Ecto neural progenitor cell (in vitro differentiated cells): ENCODE measurements at regions not wholly inside any gene's neighbourhood (a gene's known extent, or its start where the extent isn't known, plus 50 kb on each side); places are given as distances from the start of the nearest gene placed in this dataset.
"Not testable (repeated sequence)": the region's sequence is repeated elsewhere in the genome, so short reads cannot be mapped to it uniquely, and the experiment has no call there.

Experiments
- DNase-seq: peaks from one replicate; pipeline ENCODE4 v3.0.0-alpha.2; 2018; ENCODE audit warnings: low spot score

GRCh38 chr6:78665819-78666218 lies 201.5 kb upstream of the IRAK1BP1 start:
- not testable (repeated sequence) for DNase-seq

DNA sequence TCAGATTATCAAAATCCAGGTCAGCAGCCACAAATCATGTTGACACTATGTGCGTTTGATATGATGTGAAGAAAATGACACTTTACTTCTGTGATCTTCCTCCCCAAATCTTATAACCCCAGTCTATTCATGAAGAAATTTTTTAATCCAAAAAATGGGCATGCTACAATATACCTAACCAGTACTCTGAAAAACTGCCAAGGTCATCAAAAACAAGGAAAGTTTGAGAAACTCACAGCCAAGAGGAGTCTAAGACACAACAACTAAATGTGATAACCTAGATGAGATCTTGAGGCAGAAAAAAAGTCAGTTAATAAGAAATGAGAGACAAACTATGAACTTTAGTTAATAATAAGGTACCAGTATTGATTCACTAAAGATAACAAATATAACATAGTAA lies 200.6 kb upstream of the IRAK1BP1 start:
- no peak for DNase-seq

DNA sequence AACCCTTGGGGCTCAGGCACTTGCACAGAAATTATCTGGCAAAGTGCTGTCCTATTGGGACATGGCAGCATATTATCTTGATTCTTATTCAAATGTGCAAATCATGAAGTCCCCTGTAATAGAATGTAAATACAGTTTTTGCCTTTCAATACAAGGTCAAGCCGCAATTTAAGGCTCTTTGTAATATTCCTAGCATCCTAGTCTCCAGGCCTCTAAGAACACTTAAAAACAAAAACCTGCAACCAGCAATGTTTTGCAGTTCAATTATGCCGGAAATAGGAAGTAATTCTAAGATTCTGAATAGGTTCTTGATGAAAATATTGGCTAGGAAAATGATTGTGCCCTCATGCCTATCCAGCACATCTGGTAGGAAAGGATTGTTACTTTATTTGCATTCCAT lies 197.2 kb upstream of the IRAK1BP1 start:
- no peak for DNase-seq

- DNase-seq: no peak
These were observed 196.5 kb upstream of the IRAK1BP1 start for GRCh38 chr6:78670802-78671201.

GRCh38 chr6:78676069-78677007 lies 191.0 kb upstream of the IRAK1BP1 start:
- not testable (repeated sequence) for DNase-seq

GRCh38 chr6:78688668-78689067 lies 178.7 kb upstream of the IRAK1BP1 start:
- no peak for DNase-seq

- no peak for DNase-seq
These were observed 173.5 kb upstream of the IRAK1BP1 start for GRCh38 chr6:78693835-78694234.

DNA sequence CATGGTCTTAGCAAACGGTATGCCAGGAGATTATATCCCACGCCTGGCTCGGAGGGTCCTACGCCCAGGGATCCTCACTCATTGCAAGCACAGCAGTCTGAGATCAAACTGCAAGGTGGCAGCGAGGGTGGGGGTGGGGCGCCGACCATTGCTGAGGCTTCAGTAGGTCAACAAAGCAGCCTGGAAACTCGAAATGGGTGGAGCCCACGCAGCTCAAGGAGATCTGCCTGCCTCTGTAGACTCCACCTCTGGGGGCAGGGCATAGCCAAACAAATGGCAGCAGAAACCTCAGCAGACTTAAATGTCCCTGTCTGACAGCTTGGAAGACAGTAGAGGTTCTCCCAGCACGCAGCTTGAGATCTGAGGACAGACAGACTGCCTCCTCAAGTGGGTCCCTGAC lies 172.7 kb upstream of the IRAK1BP1 start:
- not testable (repeated sequence) for DNase-seq

GRCh38 chr6:78700991-78701390 lies 166.4 kb upstream of the IRAK1BP1 start:
- no peak for DNase-seq

DNA sequence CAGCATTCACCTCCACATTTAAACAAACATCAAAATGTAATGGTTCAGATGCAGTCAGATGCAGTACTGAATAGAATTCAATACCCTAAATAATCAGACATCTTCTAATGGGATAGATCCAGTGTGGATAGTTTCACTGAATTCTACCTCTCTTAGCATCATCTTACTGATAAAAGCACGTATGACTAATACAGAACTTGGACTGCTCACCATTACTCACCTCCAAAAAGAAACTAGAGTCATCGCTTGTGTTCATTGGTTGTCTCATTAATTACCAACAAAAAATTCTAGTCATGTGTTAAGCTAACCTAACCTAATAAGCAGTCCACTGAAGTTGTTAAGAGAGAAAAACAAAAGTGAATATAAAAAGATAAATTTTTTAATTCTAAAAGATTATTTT lies 165.9 kb upstream of the IRAK1BP1 start:
- no peak for DNase-seq

- no peak for DNase-seq
These were observed 158.3 kb upstream of the IRAK1BP1 start for GRCh38 chr6:78709021-78709420.

DNA sequence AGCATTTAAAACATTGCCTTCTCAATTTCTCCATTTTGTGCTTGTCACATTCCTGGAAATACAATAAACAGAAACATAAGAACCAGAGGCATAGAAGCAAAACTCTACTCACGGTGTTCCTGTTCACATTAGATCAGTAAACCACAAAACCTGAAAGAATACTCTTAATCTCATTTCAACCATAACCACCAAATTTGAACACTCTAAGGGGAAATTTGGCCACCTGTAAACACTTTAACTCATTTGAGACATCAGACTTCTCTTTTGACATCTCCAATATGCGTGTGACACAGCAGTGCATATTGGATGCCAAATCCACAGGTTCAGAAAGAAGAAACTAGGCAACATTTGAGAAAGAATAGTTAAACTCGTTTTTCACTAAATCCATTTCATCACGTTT lies 153.8 kb upstream of the IRAK1BP1 start:
- DNase-seq: no peak

GRCh38 chr6:78744144-78744543 lies 123.2 kb upstream of the IRAK1BP1 start:
- DNase-seq: no peak

DNA sequence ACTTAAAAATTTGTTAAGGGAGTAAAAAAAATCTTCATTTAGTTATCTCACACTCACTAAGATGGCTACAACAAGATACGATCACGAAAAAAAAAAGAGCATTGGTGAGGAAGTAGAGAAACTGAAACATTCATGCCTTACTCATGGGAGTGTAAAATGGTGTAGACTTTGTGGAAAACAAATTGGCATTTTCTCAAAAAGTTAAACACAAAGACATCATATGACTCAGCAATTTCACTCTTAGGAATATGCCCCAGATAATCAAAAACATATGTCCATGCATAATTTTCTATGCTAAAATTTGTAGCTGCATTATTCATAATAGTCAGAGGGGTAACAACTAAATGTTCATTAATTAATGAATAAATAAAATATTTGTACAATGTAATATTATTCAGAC lies 120.9 kb upstream of the IRAK1BP1 start:
- DNase-seq: no peak

- no peak for DNase-seq
These were observed 118.0 kb upstream of the IRAK1BP1 start for GRCh38 chr6:78749326-78749725.

DNA sequence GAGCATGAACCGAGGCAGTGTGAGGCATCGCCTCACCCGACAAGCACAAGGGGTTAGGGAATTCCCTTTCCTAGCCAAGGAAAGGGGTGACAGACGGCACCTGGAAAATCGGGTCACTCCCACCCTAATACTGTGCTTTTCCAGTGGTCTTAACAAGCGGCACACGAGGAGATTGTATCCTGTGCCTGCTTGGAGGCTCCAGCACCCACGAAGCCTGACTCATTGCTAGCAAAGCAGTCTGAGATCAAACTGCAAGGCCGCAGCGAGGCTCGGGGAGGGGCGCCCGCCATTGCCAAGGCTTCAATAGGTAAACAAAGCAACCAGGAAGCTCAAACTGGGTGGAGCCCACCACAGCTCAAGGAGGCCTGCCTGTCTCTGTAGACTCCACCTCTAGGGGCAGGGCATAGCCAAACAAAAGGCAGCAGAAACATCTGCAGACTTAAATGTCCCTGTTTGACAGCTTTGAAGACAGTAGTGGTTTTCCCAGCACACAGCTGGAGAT lies 109.0 kb upstream of the IRAK1BP1 start:
- not testable (repeated sequence) for DNase-seq

GRCh38 chr6:78768271-78768670 lies 99.1 kb upstream of the IRAK1BP1 start:
- DNase-seq: no peak

DNA sequence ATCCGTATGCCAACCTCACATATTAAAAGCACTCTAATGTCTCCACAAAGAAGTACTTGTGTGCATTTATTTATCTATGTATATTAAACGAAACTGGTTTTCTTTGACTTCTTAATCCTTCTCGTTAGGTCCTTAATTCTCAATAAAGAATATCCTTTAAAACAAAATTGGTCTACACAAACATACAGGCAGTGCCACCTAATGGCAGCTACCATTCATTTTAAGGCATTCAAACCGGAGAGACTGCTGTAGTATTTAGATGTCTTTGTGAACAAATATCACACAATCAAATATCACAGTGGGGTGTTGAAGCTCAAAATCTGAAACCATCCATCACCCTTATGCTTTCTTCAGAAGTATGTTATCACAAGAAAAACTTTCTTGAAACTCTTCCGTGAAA lies 96.6 kb upstream of the IRAK1BP1 start:
- no peak for DNase-seq

DNA sequence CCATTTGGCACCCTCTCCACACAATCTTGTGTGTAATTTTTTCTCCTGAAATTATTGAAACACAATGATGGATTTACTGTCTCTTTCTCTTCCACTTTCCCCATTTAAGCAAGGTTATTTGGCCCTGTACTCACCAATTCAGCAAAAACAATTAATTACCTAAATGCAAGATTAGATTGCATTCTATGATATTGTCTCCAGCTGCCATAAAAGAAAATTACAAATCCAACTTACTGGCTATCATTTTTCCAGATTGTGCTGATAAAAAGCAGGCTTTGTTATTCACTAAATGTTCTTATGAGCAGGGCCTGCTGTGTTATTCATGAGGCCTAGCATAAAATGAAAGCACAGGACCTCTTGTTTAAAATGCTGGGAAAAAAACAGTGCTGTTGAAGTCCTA lies 95.8 kb upstream of the IRAK1BP1 start:
- no peak for DNase-seq

DNA sequence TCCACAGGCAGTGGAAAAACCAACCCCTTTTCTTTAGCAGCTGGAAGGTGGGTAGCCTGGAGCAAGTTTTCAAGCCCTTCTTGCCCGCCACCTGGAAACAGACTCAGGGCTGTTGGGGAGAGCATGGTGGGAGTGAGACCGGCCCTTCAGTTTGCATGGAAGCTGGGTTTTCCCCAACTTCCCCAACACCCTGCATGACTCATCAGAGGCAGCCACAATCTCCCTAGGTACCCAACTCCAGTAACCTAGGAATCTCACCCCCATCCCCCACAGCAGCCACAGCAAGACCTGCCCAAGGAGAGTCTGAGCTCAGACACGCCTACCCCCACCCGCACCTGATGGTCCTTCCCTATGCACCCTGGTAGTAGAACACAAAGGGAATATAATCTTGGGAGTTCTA lies 86.3 kb upstream of the IRAK1BP1 start:
- no peak for DNase-seq

DNA sequence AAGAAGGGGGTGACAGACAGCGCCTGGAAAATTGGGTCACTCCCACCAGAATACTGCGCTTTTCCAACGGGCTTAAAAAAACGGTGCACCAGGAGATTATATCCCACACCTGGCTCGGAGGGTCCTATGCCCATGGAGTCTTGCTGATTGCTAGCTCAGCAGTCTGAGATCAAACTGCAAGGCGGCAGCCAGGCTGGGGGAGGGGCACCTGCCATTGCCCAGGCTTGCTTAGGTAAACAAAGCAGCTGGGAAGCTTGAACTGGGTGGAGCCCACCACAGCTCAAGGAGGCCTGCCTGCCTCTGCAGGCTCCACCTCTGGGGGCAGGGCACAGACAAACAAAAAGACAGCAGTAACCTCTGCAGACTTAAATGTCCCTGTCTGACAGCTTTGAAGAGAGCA lies 84.0 kb upstream of the IRAK1BP1 start:
- DNase-seq: not testable (repeated sequence)

DNA sequence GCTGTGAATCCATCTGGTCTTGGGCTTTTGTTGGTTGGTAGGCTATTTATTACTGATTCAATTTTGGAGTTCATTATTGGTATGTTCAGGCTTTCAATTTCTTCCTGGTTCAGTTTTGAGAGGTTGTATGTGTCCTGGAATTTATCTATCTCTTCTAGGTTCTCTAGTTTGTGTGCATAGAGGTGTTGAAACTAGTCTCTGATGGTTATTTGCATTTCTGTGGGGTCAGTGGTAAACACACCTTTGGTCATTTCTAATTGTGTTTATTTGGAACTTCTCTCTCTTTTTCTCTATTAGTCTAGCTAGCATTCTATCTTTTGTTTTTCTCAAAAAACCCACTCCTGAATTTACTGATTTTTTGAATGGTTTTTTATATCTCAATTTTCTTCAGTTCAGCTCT lies 70.1 kb upstream of the IRAK1BP1 start:
- DNase-seq: no peak

DNA sequence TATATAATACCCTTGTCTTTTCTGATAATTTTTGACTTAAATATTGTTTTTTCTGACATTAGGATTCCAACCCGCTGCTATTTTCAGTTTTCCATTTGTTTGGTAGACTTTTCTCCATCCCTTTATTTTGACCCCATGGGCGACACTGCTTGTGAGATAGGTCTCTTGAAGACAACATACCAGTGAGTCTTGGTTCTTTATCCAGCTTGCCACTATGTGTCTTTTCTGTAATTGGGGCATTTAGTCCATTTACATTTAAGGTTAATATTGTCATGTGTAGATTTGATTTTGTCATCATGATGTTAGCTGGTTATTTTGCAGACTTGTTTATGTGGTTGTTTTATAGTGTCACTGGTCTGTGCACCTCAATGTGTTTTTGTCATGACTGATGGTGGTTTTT lies 67.7 kb upstream of the IRAK1BP1 start:
- no peak for DNase-seq

- not testable (repeated sequence) for DNase-seq
These were observed 60.6 kb upstream of the IRAK1BP1 start for GRCh38 chr6:78806792-78807191.
